SU-DHL-6 (cell line): ENCODE measurements at regions not wholly inside any gene's neighbourhood (a gene's known extent, or its start where the extent isn't known, plus 50 kb on each side); places are given as distances from the start of the nearest gene placed in this dataset.

Source experiments
- H2AFZ ChIP-seq: fragments of 200-600 bp; sonication (generic); 2 replicates; pipeline ENCODE4 v1.6.1; 2014; ENCODE audit warnings: low read depth, mild to moderate bottlenecking, moderate library complexity, mixed read lengths, antibody characterized with exemption, low read length; ENCODE audit not compliant: severe bottlenecking
- H3F3A ChIP-seq: fragments of 200-600 bp; shearing (Covaris generic); 2 replicates; pipeline ENCODE4 v1.6.0; 2016; ENCODE audit warnings: antibody characterized with exemption, mild to moderate bottlenecking; ENCODE audit not compliant: insufficient read depth
- H3K27ac ChIP-seq: fragments of 200-600 bp; sonication (generic); 2 replicates; pipeline ENCODE4 v1.5.1; 2016; ENCODE audit warnings: low read depth, mild to moderate bottlenecking, low read length, moderate library complexity, mixed read lengths
- H3K27me3 ChIP-seq: fragments of 200-600 bp; sonication (generic), shearing (Covaris generic); 2 replicates; pipeline ENCODE4 v1.6.0; 2014; ENCODE audit warnings: mild to moderate bottlenecking, low read length
- H3K36me3 ChIP-seq: fragments of 200-600 bp; sonication (generic); 2 replicates; pipeline ENCODE4 v1.6.1; 2014; ENCODE audit warnings: mild to moderate bottlenecking, low read length, mixed read lengths
- H3K4me2 ChIP-seq: fragments of 300-600, 200-600 bp; shearing (Covaris generic), sonication (generic); 2 replicates; pipeline ENCODE4 v1.6.0; 2014; ENCODE audit warnings: low read length, low read depth, mild to moderate bottlenecking; ENCODE audit not compliant: poor library complexity, severe bottlenecking
- H3K4me3 ChIP-seq: fragments of 200-600 bp; sonication (generic); 2 replicates; pipeline ENCODE4 v1.5.1; 2014; ENCODE audit warnings: antibody characterized with exemption, low read length, mild to moderate bottlenecking, mixed read lengths; ENCODE audit not compliant: insufficient read depth, poor library complexity, severe bottlenecking
- H3K79me2 ChIP-seq: fragments of 200-600 bp; sonication (generic); 2 replicates; pipeline ENCODE4 v1.6.1; 2014; ENCODE audit warnings: mild to moderate bottlenecking, low read length, moderate library complexity; ENCODE audit not compliant: insufficient read depth
- H3K9ac ChIP-seq: fragments of 200-600 bp; sonication (generic); 2 replicates; pipeline ENCODE4 v1.7.0; 2014; ENCODE audit warnings: mild to moderate bottlenecking, low read length
- H3K9me2 ChIP-seq: fragments of 200-600 bp; sonication (generic); replicated peaks from 2 replicates; pipeline ENCODE4 v1.6.1; 2014; ENCODE audit warnings: low read length; ENCODE audit not compliant: insufficient read depth
- H3K9me3 ChIP-seq: fragments of 200-600 bp; sonication (generic); 2 replicates; pipeline ENCODE4 v1.6.1; 2014; ENCODE audit warnings: low read length, mixed read lengths; ENCODE audit not compliant: insufficient read depth
- H4K20me1 ChIP-seq: fragments of 200-600 bp; sonication (generic); 2 replicates; pipeline ENCODE4 v1.6.1; 2014; ENCODE audit warnings: low read depth, mild to moderate bottlenecking, antibody characterized with exemption, low read length, moderate library complexity, mixed read lengths
- CTCF ChIP-seq: fragments of 200-600 bp; sonication (generic); IDR thresholded peaks from one replicate; pipeline ENCODE4 v1.5.1; 2017; ENCODE audit warnings: antibody characterized with exemption, mild to moderate bottlenecking, low read length, moderate library complexity; ENCODE audit not compliant: insufficient read depth, poor library complexity, severe bottlenecking
- EZH2phosphoT487 ChIP-seq: fragments of 200-600 bp; sonication (generic), shearing (Covaris generic); conservative IDR thresholded peaks from 2 replicates; pipeline ENCODE4 v1.6.1; 2018; ENCODE audit warnings: mild to moderate bottlenecking, antibody characterized with exemption, low read length, moderate library complexity, mixed read lengths

GRCh38 chr6:167581637-167582036 lies 245.1 kb upstream of the AFDN start:
- Histone ChIP-seq H3K27ac (no peak overlapping the region), H3K79me2 (no peaks in the 10 kb centered on the region), H3F3A (no peaks in the 10 kb centered on the region), H3K9me2 (no peaks in the 10 kb centered on the region), H3K36me3 (no peaks in the 10 kb centered on the region), H4K20me1 (no peaks in the 10 kb centered on the region), H3K4me3 (no peak overlapping the region), H3K4me2 (no peak overlapping the region), H3K9me3 (no peaks in the 10 kb centered on the region), H3K27me3 (no peaks in the 10 kb centered on the region), H2AFZ (no peak overlapping the region), H3K9ac (no peak overlapping the region)
- TF ChIP-seq CTCF = no peak
- no peak for TF ChIP-seq EZH2phosphoT487

- Histone ChIP-seq H3F3A (no peaks in the 10 kb centered on the region), H3K4me3 (no peak overlapping the region), H3K27me3 (no peaks in the 10 kb centered on the region), H3K27ac (no peak overlapping the region), H3K9ac (no peak overlapping the region), H4K20me1 (no peaks in the 10 kb centered on the region), H3K9me3 (no peaks in the 10 kb centered on the region), H3K36me3 (no peaks in the 10 kb centered on the region), H2AFZ (no peak overlapping the region), H3K4me2 (no peak overlapping the region), H3K79me2 (no peaks in the 10 kb centered on the region), H3K9me2 (no peaks in the 10 kb centered on the region)
- TF ChIP-seq CTCF (no peak), EZH2phosphoT487 (no peak)
Measured at GRCh38 chr6:167583412-167583811, 243.3 kb upstream of the AFDN start.

GRCh38 chr6:167588181-167588919 lies 238.4 kb upstream of the AFDN start:
- Histone ChIP-seq H3K79me2 (no peaks in the 10 kb centered on the region), H3K36me3 (no peaks in the 10 kb centered on the region), H3K4me2 (no peak overlapping the region), H3F3A (no peaks in the 10 kb centered on the region), H3K9ac (no peak overlapping the region), H3K4me3 (no peak overlapping the region), H4K20me1 (no peaks in the 10 kb centered on the region), H3K9me3 (no peaks in the 10 kb centered on the region), H2AFZ (no peak overlapping the region), H3K27ac (no peak overlapping the region), H3K9me2 (no peaks in the 10 kb centered on the region), H3K27me3 (no peaks in the 10 kb centered on the region)
- TF ChIP-seq EZH2phosphoT487 (no peak), CTCF (no peak)
